ENCODE measurements at regions not wholly inside any gene's neighbourhood (a gene's known extent, or its start where the extent isn't known, plus 50 kb on each side); places are given as distances from the start of the nearest gene placed in this dataset.

- TF ChIP-seq CTCF (IDR thresholded peaks at IDR 0.05) (no peak), POLR2A (IDR thresholded peaks at IDR 0.05) (no peak)
Observed at GRCh38 chr13:111513766-111514609, 193.5 kb downstream of the TEX29 start.
